AG04450 (cell line): ENCODE measurements at regions not wholly inside any gene's neighbourhood (a gene's known extent, or its start where the extent isn't known, plus 50 kb on each side); places are given as distances from the start of the nearest gene placed in this dataset.

Experiments
- CTCF ChIA-PET: fragments of 300-600, 350-600 bp; formaldehyde crosslinking; extraction: SDS; loops from one replicate; lab custom pipeline; 2022; ENCODE audit warnings: antibody characterized with exemption, inconsistent platforms; lab: Charles Lee
- POLR2A ChIA-PET: fragments of 350-600 bp; formaldehyde crosslinking; extraction: SDS; loops from one replicate; lab custom pipeline; 2021; ENCODE audit warnings: antibody characterized with exemption, inconsistent platforms; lab: Yijun Ruan, JAX
- DNase-seq: peaks from one replicate; pipeline ENCODE4 v3.0.0-alpha.2; 2011; ENCODE audit warnings: low read depth, low spot score
- H3K27ac ChIP-seq: one replicate; pipeline ENCODE4 v1.5.1; 2012; ENCODE audit warnings: low read depth, low read length, control low read depth
- H3K27me3 ChIP-seq: one replicate; pipeline ENCODE4 v1.6.0; 2012; ENCODE audit warnings: low read length; ENCODE audit not compliant: control insufficient read depth, insufficient read depth
- H3K4me3 ChIP-seq: 2 replicates; pipeline ENCODE4 v1.5.1; 2011; ENCODE audit warnings: mild to moderate bottlenecking, low read depth, low read length, control low read depth
- H3K9me3 ChIP-seq: 2 replicates; pipeline ENCODE4 v1.5.1; 2012; ENCODE audit warnings: low read length; ENCODE audit not compliant: control insufficient read depth, insufficient read depth
- CTCF ChIP-seq: IDR thresholded peaks from 2 replicates; pipeline ENCODE4 v1.5.1; 2011; ENCODE audit warnings: low read depth, low read length, control low read depth, inconsistent platforms

DNA sequence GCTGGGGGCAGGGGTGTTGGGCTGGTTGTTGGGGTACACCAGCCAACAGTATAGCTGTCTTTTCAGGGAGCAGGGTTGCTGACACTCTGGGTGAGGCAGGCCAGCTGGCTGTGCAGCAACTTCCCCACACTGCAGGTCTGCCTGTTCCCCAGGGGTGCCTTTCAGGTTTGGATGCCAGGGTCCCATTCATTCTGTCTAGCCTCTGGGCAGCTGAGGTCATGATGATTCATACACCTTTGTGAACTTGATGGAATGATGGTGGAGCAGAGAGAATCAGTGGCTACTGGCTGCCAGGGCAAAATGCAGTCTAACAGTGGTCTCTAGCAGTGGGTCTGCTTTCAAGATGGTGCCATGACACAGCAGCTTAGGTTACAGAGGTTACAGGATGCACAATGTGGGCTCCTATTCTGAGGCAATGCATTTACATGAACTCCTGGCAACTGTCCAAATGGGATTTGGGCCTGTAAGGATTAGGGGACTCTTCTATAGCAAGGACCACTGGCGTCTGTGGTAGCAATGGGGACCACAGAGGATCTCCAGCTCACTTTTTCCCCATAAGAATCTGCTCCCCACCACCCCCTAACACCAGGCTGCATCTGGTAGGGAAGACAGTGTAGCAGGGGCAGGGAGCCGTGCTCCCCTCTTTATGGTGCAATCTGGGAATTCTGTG lies 103.7 kb downstream of the FEM1C start:
- DNase-seq: no peak
- Histone ChIP-seq H3K27me3 (no peaks in the 10 kb centered on the region), H3K4me3 (no peak overlapping the region), H3K27ac (no peak overlapping the region), H3K9me3 (peaks cover 20% of the 10 kb centered on the region)
- TF ChIP-seq CTCF: no peak
- ChIA-PET CTCF (no interaction called here), POLR2A (no interaction called here)

GRCh38 chr5:115439639-115440038 lies 104.9 kb downstream of the FEM1C start:
- no peak for TF ChIP-seq CTCF
- no peak for DNase-seq
- no peaks in the 10 kb centered on the region for H3K27me3 ChIP-seq
- ChIA-PET POLR2A (no interaction called here), CTCF (no interaction called here)
- H3K9me3 ChIP-seq: peaks cover 20% of the 10 kb centered on the region
- H3K4me3 ChIP-seq: no peak overlapping the region
- no peak overlapping the region for H3K27ac ChIP-seq

DNA sequence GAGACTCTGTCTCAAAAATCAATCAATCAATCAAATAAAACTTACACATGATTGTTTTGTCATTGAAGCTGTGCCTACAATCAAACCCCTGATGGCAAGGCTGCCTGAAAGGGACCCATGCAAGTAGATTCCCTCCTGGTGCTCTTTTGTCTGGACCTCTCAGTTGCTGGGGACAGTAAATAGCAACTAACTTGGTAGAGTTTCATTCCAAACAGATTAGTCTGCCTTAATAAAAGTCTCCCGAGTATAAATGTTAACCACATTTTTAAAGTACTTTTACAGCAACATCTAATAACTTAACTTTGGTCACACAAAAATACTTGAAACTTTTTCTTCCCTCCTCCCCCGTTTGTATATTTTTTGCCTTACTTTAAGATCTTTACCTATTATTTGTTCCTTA lies 105.5 kb downstream of the FEM1C start:
- POLR2A ChIA-PET: no interaction called here
- Histone ChIP-seq H3K9me3 (peaks cover 20% of the 10 kb centered on the region), H3K4me3 (no peak overlapping the region), H3K27ac (no peak overlapping the region), H3K27me3 (no peaks in the 10 kb centered on the region)
- CTCF ChIA-PET: no interaction called here
- no peak for TF ChIP-seq CTCF
- DNase-seq: no peak

GRCh38 chr5:115435778-115436712 lies 108.5 kb downstream of the FEM1C start:
- Histone ChIP-seq H3K27me3 (no peaks in the 10 kb centered on the region), H3K4me3 (no peak overlapping the region), H3K27ac (no peak overlapping the region), H3K9me3 (peaks cover 13% of the 10 kb centered on the region)
- POLR2A ChIA-PET: no interaction called here
- DNase-seq: no peak
- TF ChIP-seq CTCF: no peak
- CTCF ChIA-PET: no interaction called here
